ENCODE measurements at regions not wholly inside any gene's neighbourhood (a gene's known extent, or its start where the extent isn't known, plus 50 kb on each side); places are given as distances from the start of the nearest gene placed in this dataset.

DNA sequence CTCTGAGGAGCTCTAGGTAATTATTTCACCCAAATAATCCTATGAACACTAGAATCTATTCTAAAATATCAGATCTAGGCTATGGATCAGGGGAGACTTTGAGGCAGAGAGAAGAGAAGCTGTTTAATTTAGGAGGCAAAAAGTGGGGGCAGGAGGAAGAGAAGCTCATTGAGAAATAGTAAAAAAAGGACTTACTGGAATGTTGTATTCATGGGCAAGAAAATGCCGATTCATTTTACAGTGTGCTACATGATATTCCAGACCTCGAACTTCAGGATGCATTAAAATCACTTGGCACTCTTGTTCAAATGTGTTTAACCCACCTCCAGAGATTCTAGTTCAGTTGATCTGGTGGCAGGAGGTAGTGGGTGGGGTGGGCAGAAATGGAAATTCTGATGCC, 109.5 kb upstream of the ITGB1 start:
- Histone ChIP-seq H3K9me3 (ENCODE audit: control insufficient read depth, low read depth, low read length) (no peaks in the 10 kb centered on the region), H3K23ac (ENCODE audit: insufficient read length, low read depth, low read length) (no peak overlapping the region), H3K4me1 (ENCODE audit: insufficient read depth, low read length) (no peaks in the 10 kb centered on the region), H3K18ac (ENCODE audit: insufficient read length, low read depth, low read length) (no peak overlapping the region), H3T11ph (ENCODE audit: low read length) (no peak overlapping the region), H3K4me2 (ENCODE audit: insufficient read depth, insufficient read length, low read length) (no peak overlapping the region), H3K27me3 (ENCODE audit: insufficient read depth, low read length) (no peaks in the 10 kb centered on the region), H3K14ac (ENCODE audit: insufficient read depth, low read length) (no peak overlapping the region), H4K8ac (replicated peaks; ENCODE audit: insufficient read length, low read depth, low read length) (no peak overlapping the region), H3K4ac (ENCODE audit: low read depth, low read length) (no peak overlapping the region), H3K56ac (ENCODE audit: insufficient read length, low read depth, low read length) (no peak overlapping the region), H3K9ac (ENCODE audit: extremely low read depth, insufficient read length, low read length) (no peak overlapping the region), H2AK5ac (ENCODE audit: insufficient read length, low read length) (no peak overlapping the region), H3K23me2 (ENCODE audit: insufficient read length, low read depth, low read length, poor library complexity, severe bottlenecking) (no peaks in the 10 kb centered on the region), H2BK5ac (ENCODE audit: insufficient read length, low read length) (no peak overlapping the region), H2BK15ac (ENCODE audit: low read depth, low read length) (no peak overlapping the region), H2AFZ (ENCODE audit: low read length) (no peak overlapping the region), H2BK20ac (ENCODE audit: low read depth, low read length, poor library complexity, severe bottlenecking) (no peak overlapping the region), H2BK12ac (ENCODE audit: insufficient read length, low read depth, low read length) (no peak overlapping the region), H3K79me1 (ENCODE audit: insufficient read depth, low read depth, low read length, poor library complexity, severe bottlenecking) (no peaks in the 10 kb centered on the region), H3K27ac (ENCODE audit: insufficient read length, low read depth, low read length) (no peak overlapping the region), H4K91ac (ENCODE audit: insufficient read length, low read depth, low read length) (no peak overlapping the region), H3K79me2 (ENCODE audit: insufficient read depth, low read length) (no peaks in the 10 kb centered on the region), H4K20me1 (ENCODE audit: control insufficient read depth, insufficient read depth, insufficient read length) (no peaks in the 10 kb centered on the region), H4K5ac (ENCODE audit: insufficient read length, low read depth, low read length) (no peak overlapping the region), H2BK120ac (ENCODE audit: low read depth, low read length, poor library complexity, severe bottlenecking) (no peak overlapping the region)
- WGBS (ENCODE audit: extremely low coverage, insufficient read length, low lambda C conversion rate): no CpG with 5 or more reads among the region's 2 CpGs
- Mint-ChIP-seq H3K4me1 (peaks cover 14 to 20% of the 10 kb centered on the region in 2 experiments), H3K9me3 (peaks cover 13 to 17% of the 10 kb centered on the region in 2 experiments), H3K27me3 (ENCODE audit: low read depth) (no peaks in the 10 kb centered on the region; the same call in 1 of the 2 replicates), H3K27ac (no peak overlapping the region), H3K4me3 (no peak overlapping the region), H3K36me3 (ENCODE audit: insufficient read depth in 1 of 3, low read depth in 3 of 3) (peaks cover 2 to 21% (median 9%) of the 10 kb centered on the region in 3 experiments)
- TF ChIP-seq, protein P1, sequence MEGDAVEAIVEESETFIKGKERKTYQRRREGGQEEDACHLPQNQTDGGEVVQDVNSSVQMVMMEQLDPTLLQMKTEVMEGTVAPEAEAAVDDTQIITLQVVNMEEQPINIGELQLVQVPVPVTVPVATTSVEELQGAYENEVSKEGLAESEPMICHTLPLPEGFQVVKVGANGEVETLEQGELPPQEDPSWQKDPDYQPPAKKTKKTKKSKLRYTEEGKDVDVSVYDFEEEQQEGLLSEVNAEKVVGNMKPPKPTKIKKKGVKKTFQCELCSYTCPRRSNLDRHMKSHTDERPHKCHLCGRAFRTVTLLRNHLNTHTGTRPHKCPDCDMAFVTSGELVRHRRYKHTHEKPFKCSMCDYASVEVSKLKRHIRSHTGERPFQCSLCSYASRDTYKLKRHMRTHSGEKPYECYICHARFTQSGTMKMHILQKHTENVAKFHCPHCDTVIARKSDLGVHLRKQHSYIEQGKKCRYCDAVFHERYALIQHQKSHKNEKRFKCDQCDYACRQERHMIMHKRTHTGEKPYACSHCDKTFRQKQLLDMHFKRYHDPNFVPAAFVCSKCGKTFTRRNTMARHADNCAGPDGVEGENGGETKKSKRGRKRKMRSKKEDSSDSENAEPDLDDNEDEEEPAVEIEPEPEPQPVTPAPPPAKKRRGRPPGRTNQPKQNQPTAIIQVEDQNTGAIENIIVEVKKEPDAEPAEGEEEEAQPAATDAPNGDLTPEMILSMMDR (conservative IDR thresholded peaks at IDR 0.05): no peak
- no peak for DNase-seq

Data from H9 (cell line).